ENCODE measurements at regions not wholly inside any gene's neighbourhood (a gene's known extent, or its start where the extent isn't known, plus 50 kb on each side); places are given as distances from the start of the nearest gene placed in this dataset.

GRCh38 chr15:47394286-47394809, 323.0 kb upstream of the SEMA6D start:
- no peak overlapping the region for H3K4me3 ChIP-seq
- DNase-seq (ENCODE audit: low spot score) = no peak
- TF ChIP-seq CTCF (IDR thresholded peaks at IDR 0.05) = no peak
- H3K27ac ChIP-seq = no peak overlapping the region

GRCh38 chr15:47395076-47395475, 322.2 kb upstream of the SEMA6D start:
- no peak for DNase-seq (ENCODE audit: low spot score)
- Histone ChIP-seq H3K4me3 (no peak overlapping the region), H3K27ac (no peak overlapping the region)
- TF ChIP-seq CTCF (IDR thresholded peaks at IDR 0.05) = no peak

- no peak for DNase-seq (ENCODE audit: low spot score)
- TF ChIP-seq CTCF (IDR thresholded peaks at IDR 0.05) = no peak
- no peak overlapping the region for H3K27ac ChIP-seq
- no peak overlapping the region for H3K4me3 ChIP-seq
These were observed 319.6 kb upstream of the SEMA6D start for GRCh38 chr15:47397655-47398054.

- Histone ChIP-seq H3K27ac (no peak overlapping the region), H3K4me3 (no peak overlapping the region)
- no peak for DNase-seq (ENCODE audit: low spot score)
- TF ChIP-seq CTCF (IDR thresholded peaks at IDR 0.05) = no peak
These were observed 319.2 kb upstream of the SEMA6D start for GRCh38 chr15:47398132-47398531.

- Histone ChIP-seq H3K27ac (no peak overlapping the region), H3K4me3 (no peak overlapping the region)
- TF ChIP-seq CTCF (IDR thresholded peaks at IDR 0.05) = no peak
- no peak for DNase-seq (ENCODE audit: low spot score)
These were observed 318.7 kb upstream of the SEMA6D start for GRCh38 chr15:47398594-47398993.

GRCh38 chr15:47399100-47399499, 318.2 kb upstream of the SEMA6D start:
- no peak for DNase-seq (ENCODE audit: low spot score)
- Histone ChIP-seq H3K27ac (no peak overlapping the region), H3K4me3 (no peak overlapping the region)
- TF ChIP-seq CTCF (IDR thresholded peaks at IDR 0.05) = no peak

GRCh38 chr15:47400603-47401002, 316.7 kb upstream of the SEMA6D start:
- Histone ChIP-seq H3K4me3 (no peak overlapping the region), H3K27ac (no peak overlapping the region)
- no peak for DNase-seq (ENCODE audit: low spot score)
- no peak for TF ChIP-seq CTCF (IDR thresholded peaks at IDR 0.05)

Measured in coronary artery (tissue), 2 donors.